Duodenal mucosa (tissue), 2 donors: ENCODE measurements at regions not wholly inside any gene's neighbourhood (a gene's known extent, or its start where the extent isn't known, plus 50 kb on each side); places are given as distances from the start of the nearest gene placed in this dataset.

Source experiments
- H3K27ac ChIP-seq: one replicate; pipeline ENCODE4 v1.7.0; 2013; ENCODE audit warnings: low read depth, low read length
- H3K27me3 ChIP-seq, 2 donors: one replicate each; pipeline ENCODE4 v1.7.0; 2013; ENCODE audit warnings: low read length in 2 of 2, control low read depth in 1 of 2; ENCODE audit not compliant: insufficient read depth in 2 of 2, control insufficient read depth in 1 of 2
- H3K36me3 ChIP-seq, 2 donors: one replicate each; pipeline ENCODE4 v1.7.0; 2013; ENCODE audit warnings: low read length in 2 of 2, control low read depth in 1 of 2; ENCODE audit not compliant: insufficient read depth in 2 of 2, control insufficient read depth in 1 of 2
- H3K4me1 ChIP-seq, 2 donors: one replicate each; pipeline ENCODE4 v1.7.0; 2013; ENCODE audit warnings: low read length in 2 of 2, control low read depth in 1 of 2; ENCODE audit not compliant: insufficient read depth in 2 of 2, control insufficient read depth in 1 of 2
- H3K4me3 ChIP-seq, 2 donors: one replicate each; pipeline ENCODE4 v1.7.0; 2013; ENCODE audit warnings: low read length in 2 of 2, low read depth in 1 of 2
- H3K9ac ChIP-seq, 2 donors: one replicate each; pipeline ENCODE4 v1.7.0; 2013; ENCODE audit warnings: low read length in 2 of 2, low read depth in 1 of 2
- H3K9me3 ChIP-seq, 2 donors: one replicate each; pipeline ENCODE4 v1.7.0; 2013; ENCODE audit warnings: low read length in 2 of 2, control low read depth in 1 of 2; ENCODE audit not compliant: control insufficient read depth in 1 of 2

DNA sequence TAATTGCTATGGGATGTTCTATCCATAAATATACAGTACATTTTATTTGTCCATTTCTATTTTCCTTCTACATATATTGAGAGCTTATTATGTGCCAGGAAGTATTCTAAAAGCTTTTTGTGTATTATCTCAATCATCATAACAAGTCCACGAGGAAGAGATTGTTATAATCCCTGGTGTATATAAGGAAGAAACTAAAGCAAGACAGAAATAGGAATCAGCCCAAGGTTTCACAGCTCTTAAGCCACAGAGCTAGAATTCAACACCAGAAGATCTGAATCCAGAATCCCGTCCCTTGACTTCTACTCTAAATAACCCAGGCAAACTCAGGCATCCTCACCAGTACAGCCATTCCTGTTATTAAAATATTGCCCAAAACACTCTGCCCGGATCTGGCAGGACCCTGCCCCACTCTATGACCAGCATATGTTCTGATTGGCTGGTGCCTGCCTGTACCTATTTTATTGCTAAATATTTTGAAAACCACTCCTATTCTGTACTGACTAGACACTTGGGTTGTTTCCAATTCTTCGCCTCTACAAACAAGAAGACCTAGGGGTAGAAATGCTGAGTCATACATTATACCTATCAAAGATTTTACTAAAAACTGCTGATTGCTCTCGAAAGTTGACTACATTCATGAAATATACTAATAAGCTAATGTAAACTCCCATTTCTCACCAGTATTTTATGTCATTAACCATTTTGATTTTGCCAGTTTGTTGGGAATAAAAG, 297.4 kb downstream of the ENC1 start:
- no peak overlapping the region for H3K9ac ChIP-seq
- no peaks in the 10 kb centered on the region for H3K27me3 ChIP-seq
- H3K36me3 ChIP-seq = no peaks in the 10 kb centered on the region
- H3K27ac ChIP-seq = no peak overlapping the region
- H3K4me3 ChIP-seq = no peak overlapping the region
- H3K9me3 ChIP-seq = no peaks in the 10 kb centered on the region
- H3K4me1 ChIP-seq = peaks cover 0 to 8% of the 10 kb centered on the region in 2 donors

DNA sequence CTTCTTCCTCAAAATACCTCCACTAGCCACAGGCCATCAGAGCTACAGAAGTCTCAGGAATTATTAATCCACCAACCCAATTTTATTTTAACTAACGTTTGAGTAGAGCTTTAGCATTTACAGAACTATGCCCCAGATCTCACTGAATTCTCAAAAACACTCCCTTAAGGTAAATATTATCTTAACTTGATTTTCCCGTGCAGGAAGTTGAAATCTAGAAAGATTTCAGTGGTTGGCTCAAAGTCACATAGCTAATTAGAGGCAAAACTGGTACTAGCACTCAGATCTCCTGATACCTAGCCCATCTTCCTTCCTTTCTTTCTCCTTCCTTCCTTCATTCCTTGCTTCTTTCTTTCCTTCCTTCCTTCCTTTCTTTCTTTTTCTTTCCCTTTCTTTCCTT, 298.3 kb downstream of the ENC1 start:
- Histone ChIP-seq H3K4me3 (no peak overlapping the region), H3K27me3 (no peaks in the 10 kb centered on the region), H3K9me3 (no peaks in the 10 kb centered on the region), H3K4me1 (peaks cover 0 to 8% of the 10 kb centered on the region in 2 donors), H3K27ac (no peak overlapping the region), H3K9ac (no peak overlapping the region), H3K36me3 (no peaks in the 10 kb centered on the region)

GRCh38 chr5:74341221-74341620, 299.3 kb downstream of the ENC1 start:
- H3K9me3 ChIP-seq = no peaks in the 10 kb centered on the region
- H3K36me3 ChIP-seq = no peaks in the 10 kb centered on the region
- H3K4me1 ChIP-seq = peaks cover 0 to 8% of the 10 kb centered on the region in 2 donors
- no peaks in the 10 kb centered on the region for H3K27me3 ChIP-seq
- no peak overlapping the region for H3K9ac ChIP-seq
- H3K27ac ChIP-seq = no peak overlapping the region
- H3K4me3 ChIP-seq = no peak overlapping the region

DNA sequence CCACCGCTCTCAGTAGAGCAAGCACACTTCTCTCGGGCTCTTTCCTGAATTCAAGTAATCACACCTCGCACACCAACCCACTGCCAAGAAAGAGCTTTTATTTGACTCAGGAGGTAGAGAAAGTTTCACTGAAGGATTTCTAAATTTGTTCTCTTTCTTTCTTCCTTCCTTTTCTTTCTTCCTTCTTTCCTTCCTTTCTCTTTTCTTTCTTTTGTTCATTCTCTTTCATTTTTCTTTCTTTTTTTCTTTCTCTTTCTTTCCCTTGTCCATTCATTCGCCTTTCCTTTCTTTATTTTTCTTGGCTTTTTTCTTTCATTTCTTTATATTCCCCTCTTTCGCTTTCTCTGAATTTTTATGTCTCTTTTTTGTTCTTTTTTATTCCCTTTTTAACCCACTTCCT, 300.1 kb downstream of the ENC1 start:
- Histone ChIP-seq H3K9ac (no peak overlapping the region), H3K27ac (no peak overlapping the region), H3K4me1 (peaks cover 0 to 8% of the 10 kb centered on the region in 2 donors), H3K27me3 (no peaks in the 10 kb centered on the region), H3K9me3 (no peaks in the 10 kb centered on the region), H3K36me3 (no peaks in the 10 kb centered on the region), H3K4me3 (no peak overlapping the region)

DNA sequence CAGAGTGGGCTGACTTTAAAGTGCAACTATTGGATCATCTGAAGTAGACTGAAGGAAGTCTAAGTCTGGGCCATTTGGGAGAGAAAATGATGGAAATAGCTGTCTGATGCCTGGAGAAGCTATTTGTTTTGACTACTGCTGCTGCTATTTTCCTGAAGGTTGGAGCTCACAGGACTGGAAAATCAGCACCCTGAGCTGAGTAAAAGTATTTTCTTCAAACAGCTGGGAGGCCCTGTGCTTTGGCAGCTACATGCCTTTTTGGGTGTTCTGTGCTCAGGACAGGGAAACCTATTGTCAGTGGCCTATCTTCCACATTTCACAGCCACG, 302.6 kb downstream of the ENC1 start:
- H3K9ac ChIP-seq = no peak overlapping the region
- H3K9me3 ChIP-seq = no peaks in the 10 kb centered on the region
- no peaks in the 10 kb centered on the region for H3K27me3 ChIP-seq
- peaks cover 0 to 2% of the 10 kb centered on the region in 2 donors for H3K4me1 ChIP-seq
- no peaks in the 10 kb centered on the region for H3K36me3 ChIP-seq
- H3K4me3 ChIP-seq = no peak overlapping the region
- no peak overlapping the region for H3K27ac ChIP-seq

DNA sequence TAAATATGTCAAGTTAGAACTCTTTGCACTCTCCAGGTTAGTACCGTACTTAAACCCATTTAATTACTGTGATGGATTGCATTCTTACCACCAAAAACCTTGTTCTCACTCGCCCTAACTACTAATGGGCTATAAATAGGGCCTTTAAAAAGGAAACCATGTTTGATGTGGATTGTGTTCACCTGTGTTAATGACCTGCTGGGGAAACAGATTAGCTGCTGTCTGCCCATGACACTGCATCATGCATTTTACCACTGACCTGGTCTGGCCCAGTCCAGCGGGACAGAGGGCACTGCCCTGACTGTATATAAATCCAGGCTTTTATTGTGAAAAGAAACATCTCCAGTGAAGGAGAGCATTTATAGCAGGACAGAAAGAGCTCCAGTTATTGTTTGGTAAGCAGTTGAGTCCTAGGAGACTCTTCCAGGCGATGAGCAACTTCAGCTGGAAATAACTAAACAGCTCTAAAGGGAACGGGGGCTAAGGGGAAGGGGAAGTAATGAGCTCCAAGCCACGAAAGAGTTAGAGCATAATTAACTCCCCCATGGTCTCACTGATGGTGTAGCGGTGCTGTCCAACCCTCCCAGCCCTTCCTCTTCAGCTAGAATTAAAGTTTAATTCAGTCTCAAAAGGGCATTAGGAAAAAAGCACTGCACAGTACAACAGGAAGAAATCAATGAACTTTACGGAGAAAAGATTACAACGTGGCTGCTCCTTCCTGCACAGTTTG, 303.1 kb downstream of the ENC1 start:
- Histone ChIP-seq H3K36me3 (no peaks in the 10 kb centered on the region), H3K27me3 (no peaks in the 10 kb centered on the region), H3K9ac (no peak overlapping the region), H3K4me3 (no peak overlapping the region), H3K27ac (no peak overlapping the region), H3K9me3 (no peaks in the 10 kb centered on the region), H3K4me1 (no peaks in the 10 kb centered on the region)

DNA sequence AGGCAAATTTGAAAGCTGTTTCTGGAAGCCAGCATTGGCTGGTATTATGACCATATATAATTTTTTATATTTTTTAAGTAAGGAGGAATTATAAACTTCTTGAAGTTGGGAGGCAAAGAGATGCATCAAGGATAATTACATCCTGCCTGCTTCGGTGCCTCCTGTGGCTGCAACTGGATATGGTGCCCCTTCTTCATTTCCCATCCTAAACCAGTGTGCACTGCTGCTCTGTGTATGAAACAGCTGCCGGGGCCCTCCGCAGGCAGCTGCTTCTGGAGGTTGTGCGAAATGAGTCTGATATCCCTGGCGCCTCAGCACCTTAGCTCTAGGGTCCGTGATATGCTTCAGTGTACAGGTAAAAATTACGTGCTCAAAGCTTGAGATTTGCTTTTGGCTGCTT, 304.2 kb downstream of the ENC1 start:
- Histone ChIP-seq H3K27me3 (no peaks in the 10 kb centered on the region), H3K9ac (no peak overlapping the region), H3K9me3 (no peaks in the 10 kb centered on the region), H3K4me3 (no peak overlapping the region), H3K4me1 (no peaks in the 10 kb centered on the region), H3K27ac (no peak overlapping the region), H3K36me3 (no peaks in the 10 kb centered on the region)

- no peaks in the 10 kb centered on the region for H3K27me3 ChIP-seq
- no peaks in the 10 kb centered on the region for H3K4me1 ChIP-seq
- H3K4me3 ChIP-seq = no peak overlapping the region
- no peaks in the 10 kb centered on the region for H3K9me3 ChIP-seq
- H3K27ac ChIP-seq = no peak overlapping the region
- H3K36me3 ChIP-seq = no peaks in the 10 kb centered on the region
- H3K9ac ChIP-seq = no peak overlapping the region
Measured at GRCh38 chr5:74334762-74335384, 305.7 kb downstream of the ENC1 start.

GRCh38 chr5:74334062-74334761, 306.3 kb downstream of the ENC1 start:
- H3K4me3 ChIP-seq = no peak overlapping the region
- no peaks in the 10 kb centered on the region for H3K4me1 ChIP-seq
- no peaks in the 10 kb centered on the region for H3K9me3 ChIP-seq
- no peaks in the 10 kb centered on the region for H3K27me3 ChIP-seq
- no peaks in the 10 kb centered on the region for H3K36me3 ChIP-seq
- H3K27ac ChIP-seq = no peak overlapping the region
- no peak overlapping the region for H3K9ac ChIP-seq

DNA sequence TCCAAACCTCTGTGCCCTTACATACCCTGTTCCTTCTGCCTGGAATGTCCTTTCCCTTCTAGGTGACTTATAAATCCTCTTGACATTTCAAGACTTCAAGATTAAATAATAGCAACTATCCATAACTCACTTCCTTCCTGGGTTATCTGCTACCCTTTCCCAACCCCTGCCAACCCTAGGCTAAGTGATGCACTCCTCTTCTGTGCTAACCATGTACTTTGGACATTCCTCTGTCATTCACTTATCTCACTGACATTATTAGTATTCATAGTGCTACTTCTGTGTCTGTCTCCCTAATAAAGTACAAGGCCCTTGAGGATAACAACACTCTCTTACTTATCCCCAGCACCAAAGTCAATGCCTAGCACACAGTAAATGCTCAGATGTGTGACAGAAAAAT, 307.1 kb downstream of the ENC1 start:
- Histone ChIP-seq H3K36me3 (no peaks in the 10 kb centered on the region), H3K27ac (no peak overlapping the region), H3K9ac (no peak overlapping the region), H3K27me3 (no peaks in the 10 kb centered on the region), H3K4me3 (no peak overlapping the region), H3K9me3 (no peaks in the 10 kb centered on the region), H3K4me1 (peaks cover 0 to 3% of the 10 kb centered on the region in 2 donors)
